ENCODE measurements at regions not wholly inside any gene's neighbourhood (a gene's known extent, or its start where the extent isn't known, plus 50 kb on each side); places are given as distances from the start of the nearest gene placed in this dataset.

DNA sequence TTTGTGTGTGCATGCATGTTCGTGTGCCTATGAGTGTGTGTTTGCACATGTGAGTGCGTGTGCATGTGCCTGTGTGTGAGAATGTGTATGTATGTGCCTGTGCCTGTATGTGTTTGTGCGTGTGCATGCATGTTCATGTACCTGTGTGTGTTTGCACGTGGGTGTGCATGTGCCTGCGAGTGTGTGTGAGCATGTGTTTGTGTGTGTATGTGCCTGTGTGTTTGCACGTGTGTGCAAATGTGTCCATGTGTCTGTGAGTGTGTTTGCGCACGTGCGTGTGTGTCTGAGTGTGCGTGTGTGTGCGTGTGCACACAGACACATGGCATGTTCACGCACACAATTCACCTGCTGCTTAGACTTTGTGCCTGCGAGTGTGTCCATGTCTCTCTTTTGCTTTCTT is 853.5 kb upstream of the SALL3 start:
- H3K27me3 ChIP-seq (ENCODE audit: insufficient read depth, low read length, poor library complexity): no peaks in the 10 kb centered on the region
- no peak for ATAC-seq (ENCODE audit: insufficient read depth, low read depth)

GRCh38 chr18:78126536-78126935 is 853.1 kb upstream of the SALL3 start:
- no peaks in the 10 kb centered on the region for H3K79me2 ChIP-seq (ENCODE audit: insufficient read depth, low read length)
- H4K20me1 ChIP-seq (ENCODE audit: insufficient read depth, low read length): no peaks in the 10 kb centered on the region
- ATAC-seq (ENCODE audit: insufficient read depth, low read depth) (no peak), DNase-seq (no peak)
- H3K4me1 ChIP-seq (ENCODE audit: insufficient read depth, low read length): peaks cover 24% of the 10 kb centered on the region
- TF ChIP-seq EZH2 (IDR thresholded peaks at IDR 0.05; ENCODE audit: borderline replicate concordance, low read depth, low read length, severe bottlenecking): no peak
- TF ChIP-seq CTCF (IDR thresholded peaks at IDR 0.05; ENCODE audit: borderline replicate concordance, extremely low read depth, low read length, poor library complexity, severe bottlenecking): no peak
- H3K27ac ChIP-seq (ENCODE audit: low read length): no peak overlapping the region
- no peak overlapping the region for H3K4me2 ChIP-seq (ENCODE audit: insufficient read depth, low read length)
- no peak overlapping the region for H2AFZ ChIP-seq (ENCODE audit: low read depth, low read length)
- H3K4me3 ChIP-seq (ENCODE audit: low read depth in 1 of 2, low read length in 2 of 2): no peak overlapping the region
- H3K36me3 ChIP-seq (ENCODE audit: insufficient read depth, low read length): no peaks in the 10 kb centered on the region
- H3K9ac ChIP-seq (ENCODE audit: low read depth, low read length): no peak overlapping the region
- H3K27me3 ChIP-seq (ENCODE audit: insufficient read depth, low read length, poor library complexity): no peaks in the 10 kb centered on the region
- no peaks in the 10 kb centered on the region for H3K9me3 ChIP-seq (ENCODE audit: insufficient read depth, low read length, severe bottlenecking)

More for the DNA sequence above, 853.5 kb upstream of the SALL3 start:
- Histone ChIP-seq H3K27ac (ENCODE audit: low read length) (no peak overlapping the region), H2AFZ (ENCODE audit: low read depth, low read length) (no peak overlapping the region), H3K79me2 (ENCODE audit: insufficient read depth, low read length) (no peaks in the 10 kb centered on the region), H3K4me3 (ENCODE audit: low read depth in 1 of 2, low read length in 2 of 2) (no peak overlapping the region), H4K20me1 (ENCODE audit: insufficient read depth, low read length) (no peaks in the 10 kb centered on the region), H3K4me2 (ENCODE audit: insufficient read depth, low read length) (no peak overlapping the region), H3K9ac (ENCODE audit: low read depth, low read length) (no peak overlapping the region), H3K36me3 (ENCODE audit: insufficient read depth, low read length) (no peaks in the 10 kb centered on the region), H3K9me3 (ENCODE audit: insufficient read depth, low read length, severe bottlenecking) (no peaks in the 10 kb centered on the region), H3K4me1 (ENCODE audit: insufficient read depth, low read length) (peaks cover 24% of the 10 kb centered on the region)
- DNase-seq: no peak
- TF ChIP-seq CTCF (IDR thresholded peaks at IDR 0.05; ENCODE audit: borderline replicate concordance, extremely low read depth, low read length, poor library complexity, severe bottlenecking) (no peak), EZH2 (IDR thresholded peaks at IDR 0.05; ENCODE audit: borderline replicate concordance, low read depth, low read length, severe bottlenecking) (no peak)

GRCh38 chr18:78127041-78127440 is 852.6 kb upstream of the SALL3 start:
- Histone ChIP-seq H3K4me2 (ENCODE audit: insufficient read depth, low read length) (no peak overlapping the region), H3K4me1 (ENCODE audit: insufficient read depth, low read length) (peaks cover 24% of the 10 kb centered on the region), H3K4me3 (ENCODE audit: low read depth in 1 of 2, low read length in 2 of 2) (no peak overlapping the region), H3K27me3 (ENCODE audit: insufficient read depth, low read length, poor library complexity) (no peaks in the 10 kb centered on the region), H4K20me1 (ENCODE audit: insufficient read depth, low read length) (no peaks in the 10 kb centered on the region), H2AFZ (ENCODE audit: low read depth, low read length) (no peak overlapping the region), H3K9me3 (ENCODE audit: insufficient read depth, low read length, severe bottlenecking) (no peaks in the 10 kb centered on the region), H3K27ac (ENCODE audit: low read length) (no peak overlapping the region), H3K36me3 (ENCODE audit: insufficient read depth, low read length) (no peaks in the 10 kb centered on the region), H3K79me2 (ENCODE audit: insufficient read depth, low read length) (no peaks in the 10 kb centered on the region), H3K9ac (ENCODE audit: low read depth, low read length) (no peak overlapping the region)
- DNase-seq (no peak), ATAC-seq (ENCODE audit: insufficient read depth, low read depth) (no peak)
- TF ChIP-seq EZH2 (IDR thresholded peaks at IDR 0.05; ENCODE audit: borderline replicate concordance, low read depth, low read length, severe bottlenecking) (no peak), CTCF (IDR thresholded peaks at IDR 0.05; ENCODE audit: borderline replicate concordance, extremely low read depth, low read length, poor library complexity, severe bottlenecking) (no peak)

DNA sequence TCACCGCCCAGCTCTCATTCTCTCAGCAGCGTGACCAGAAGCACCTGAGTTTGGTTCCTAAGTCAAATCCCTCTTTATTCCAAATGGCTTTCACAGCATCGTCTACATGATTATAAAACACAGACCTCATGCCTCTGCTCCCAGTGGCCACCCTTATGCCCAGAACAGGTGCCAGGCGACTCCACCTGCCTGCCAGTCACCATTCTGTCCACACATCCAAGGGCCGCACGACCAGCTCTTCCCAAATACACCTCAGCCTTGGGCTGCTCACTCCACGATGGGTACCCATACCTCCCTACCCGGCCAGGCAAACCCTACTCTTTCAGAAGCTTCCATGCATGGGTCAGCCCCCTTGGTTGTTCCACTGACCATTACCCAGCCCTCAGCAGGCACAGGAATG is 851.6 kb upstream of the SALL3 start:
- DNase-seq (no peak), ATAC-seq (ENCODE audit: insufficient read depth, low read depth) (no peak)
- H3K9me3 ChIP-seq (ENCODE audit: insufficient read depth, low read length, severe bottlenecking): no peaks in the 10 kb centered on the region
- H3K9ac ChIP-seq (ENCODE audit: low read depth, low read length): no peak overlapping the region
- H3K4me2 ChIP-seq (ENCODE audit: insufficient read depth, low read length): no peak overlapping the region
- H3K27me3 ChIP-seq (ENCODE audit: insufficient read depth, low read length, poor library complexity): no peaks in the 10 kb centered on the region
- no peaks in the 10 kb centered on the region for H3K36me3 ChIP-seq (ENCODE audit: insufficient read depth, low read length)
- H3K4me3 ChIP-seq (ENCODE audit: low read depth in 1 of 2, low read length in 2 of 2): no peak overlapping the region
- peaks cover 24% of the 10 kb centered on the region for H3K4me1 ChIP-seq (ENCODE audit: insufficient read depth, low read length)
- H4K20me1 ChIP-seq (ENCODE audit: insufficient read depth, low read length): no peaks in the 10 kb centered on the region
- no peak overlapping the region for H2AFZ ChIP-seq (ENCODE audit: low read depth, low read length)
- no peak overlapping the region for H3K27ac ChIP-seq (ENCODE audit: low read length)
- no peaks in the 10 kb centered on the region for H3K79me2 ChIP-seq (ENCODE audit: insufficient read depth, low read length)
- TF ChIP-seq CTCF (IDR thresholded peaks at IDR 0.05; ENCODE audit: borderline replicate concordance, extremely low read depth, low read length, poor library complexity, severe bottlenecking) (no peak), EZH2 (IDR thresholded peaks at IDR 0.05; ENCODE audit: borderline replicate concordance, low read depth, low read length, severe bottlenecking) (no peak)

Measured in DND-41 (cell line).